NCI-H1092 (cell line): ENCODE measurements at regions not wholly inside any gene's neighbourhood (a gene's known extent, or its start where the extent isn't known, plus 50 kb on each side); places are given as distances from the start of the nearest gene placed in this dataset.
A peak's percentile ranks its signal among the peaks of the same experiment; 100 is the strongest.

Experiments
- DNase-seq: peaks from one replicate; lab custom pipeline; 2025; lab: John Stamatoyannopoulos, UW

DNA sequence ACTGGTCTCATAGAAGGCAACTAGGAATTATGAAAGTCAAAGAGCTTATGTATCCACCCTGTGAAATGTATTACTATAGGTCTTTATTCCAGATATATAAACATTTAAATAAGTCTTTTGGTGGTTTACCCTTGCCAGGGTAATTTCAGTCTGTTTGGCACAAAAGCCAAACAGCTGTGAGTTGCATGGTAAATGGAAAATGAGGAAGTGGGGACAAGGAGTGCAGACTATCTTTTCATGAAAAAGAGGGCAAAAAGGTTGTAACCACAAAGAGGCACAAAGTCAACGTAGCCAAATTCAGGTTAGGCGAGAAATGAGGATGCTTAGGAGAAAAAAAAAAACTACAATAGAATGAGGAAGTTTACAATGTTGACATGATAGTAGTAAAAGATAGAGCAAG, 492.3 kb upstream of the PRMT6 start:
- no peak for DNase-seq

DNA sequence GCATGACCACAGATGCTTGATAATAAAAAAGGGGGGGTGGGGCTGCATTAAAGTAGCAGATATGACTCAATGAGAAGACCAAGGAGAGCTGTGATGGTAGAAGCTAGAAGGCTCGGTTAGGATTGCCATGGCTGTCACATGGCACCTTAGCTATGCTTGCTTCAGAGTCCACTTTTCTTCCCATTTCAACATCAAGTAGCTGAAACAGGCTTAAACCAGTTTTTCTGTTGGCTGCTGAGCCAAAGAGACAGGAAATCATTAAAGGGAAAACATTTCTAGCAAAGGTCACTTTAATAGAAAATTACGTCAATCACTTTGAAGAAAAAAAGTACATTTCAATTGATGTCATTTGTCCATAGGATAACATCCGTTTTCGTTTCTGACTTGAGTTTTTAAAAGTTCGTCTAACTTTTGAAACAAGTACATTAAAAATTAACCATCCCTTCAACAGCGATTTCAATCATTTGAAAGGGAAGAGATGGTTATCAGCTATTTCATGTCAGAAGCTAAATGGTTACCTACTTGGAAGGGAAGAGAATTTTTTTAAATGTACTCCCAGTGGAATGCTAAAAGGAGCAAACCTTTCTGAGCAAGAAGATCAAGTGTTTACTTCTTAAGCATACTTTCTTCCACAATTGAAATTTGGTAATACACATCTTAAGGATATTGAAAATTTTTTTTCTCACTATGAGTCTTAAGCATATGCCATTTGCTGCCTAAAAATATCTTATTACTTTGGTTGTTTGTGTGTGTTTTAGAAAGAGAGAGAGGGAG, 488.1 kb upstream of the PRMT6 start:
- DNase-seq: no peak

DNA sequence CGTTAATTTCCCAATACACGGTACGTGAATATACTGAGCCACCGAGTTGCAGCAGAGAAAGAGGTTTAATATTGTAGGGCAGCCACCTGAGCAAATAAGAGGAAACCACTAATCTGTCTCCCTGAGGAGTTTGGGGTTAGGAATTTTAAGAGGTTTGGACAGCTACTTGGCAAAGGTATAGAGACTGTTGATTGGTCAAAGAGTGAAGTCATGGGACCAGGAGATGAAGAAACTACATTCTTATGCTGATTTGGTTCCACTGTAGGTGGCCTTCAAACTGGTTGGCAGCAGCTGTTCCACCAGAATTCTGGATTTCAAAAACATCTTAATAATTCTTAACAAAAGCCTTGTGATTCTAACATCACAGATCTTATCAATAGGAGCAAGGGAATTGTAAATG, 485.4 kb upstream of the PRMT6 start:
- DNase-seq: no peak

GRCh38 chr1:106584107-106584506, 472.4 kb upstream of the PRMT6 start:
- no peak for DNase-seq

GRCh38 chr1:106584676-106585075, 471.8 kb upstream of the PRMT6 start:
- DNase-seq: no peak

DNA sequence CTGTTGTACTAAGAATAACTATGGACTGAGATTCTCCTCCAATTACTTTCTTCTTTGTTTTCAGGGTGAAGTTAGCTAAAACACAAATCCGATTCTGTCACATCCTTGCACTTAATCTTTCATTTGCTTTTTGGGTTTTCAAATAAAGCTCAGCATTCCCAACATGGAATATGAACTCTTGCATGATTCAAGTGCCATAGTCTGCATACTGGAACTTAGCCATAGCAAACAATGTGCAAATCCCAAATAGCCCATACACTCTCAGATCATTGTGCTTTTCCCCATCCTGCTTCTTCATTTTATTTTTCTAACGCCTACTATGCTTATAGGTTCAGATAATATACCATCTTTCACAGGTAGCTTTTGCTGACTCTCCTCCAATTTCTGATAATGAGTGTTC, 455.8 kb upstream of the PRMT6 start:
- no peak for DNase-seq

DNA sequence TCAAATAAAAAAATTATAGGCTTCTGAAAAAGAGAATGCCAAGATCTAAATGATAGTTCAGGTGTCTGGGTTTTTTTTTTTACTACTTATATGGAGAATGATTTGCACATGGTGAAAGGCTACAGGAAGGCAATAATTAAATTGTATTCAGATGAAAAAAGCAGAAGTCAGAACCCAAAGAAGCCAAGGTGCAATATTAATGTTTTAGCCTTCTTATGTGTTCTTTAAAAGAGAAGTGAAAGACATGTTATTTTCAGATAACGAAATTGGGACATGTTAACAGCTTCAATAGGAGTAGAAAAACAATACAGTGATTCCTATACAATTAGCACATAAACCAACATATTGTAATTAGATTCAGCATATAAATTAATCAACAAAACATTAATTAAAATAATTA, 452.9 kb upstream of the PRMT6 start:
- no peak for DNase-seq

- no peak for DNase-seq
Measured at GRCh38 chr1:106608841-106609240, 447.6 kb upstream of the PRMT6 start.

GRCh38 chr1:106613068-106613467, 443.4 kb upstream of the PRMT6 start:
- DNase-seq: no peak

GRCh38 chr1:106613861-106614260, 442.6 kb upstream of the PRMT6 start:
- no peak for DNase-seq

DNA sequence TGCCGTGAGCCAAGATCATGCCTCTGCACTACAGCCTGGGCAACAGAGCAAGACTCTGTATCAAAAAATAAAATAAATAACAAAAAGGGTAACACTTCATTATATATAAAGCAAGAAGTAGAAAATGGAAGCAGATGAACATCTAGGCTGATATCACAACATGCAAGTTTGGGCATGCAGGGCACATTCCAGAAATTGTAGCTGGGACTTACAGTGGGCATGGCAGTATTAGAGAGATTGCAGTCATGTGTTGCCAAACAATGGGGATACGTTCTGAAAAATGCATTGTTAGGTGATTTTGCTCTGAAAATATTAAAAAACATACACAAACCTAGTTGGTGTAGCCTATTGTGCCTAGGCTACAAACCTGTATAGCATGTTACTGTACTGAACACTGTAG, 441.0 kb upstream of the PRMT6 start:
- DNase-seq: no peak

DNA sequence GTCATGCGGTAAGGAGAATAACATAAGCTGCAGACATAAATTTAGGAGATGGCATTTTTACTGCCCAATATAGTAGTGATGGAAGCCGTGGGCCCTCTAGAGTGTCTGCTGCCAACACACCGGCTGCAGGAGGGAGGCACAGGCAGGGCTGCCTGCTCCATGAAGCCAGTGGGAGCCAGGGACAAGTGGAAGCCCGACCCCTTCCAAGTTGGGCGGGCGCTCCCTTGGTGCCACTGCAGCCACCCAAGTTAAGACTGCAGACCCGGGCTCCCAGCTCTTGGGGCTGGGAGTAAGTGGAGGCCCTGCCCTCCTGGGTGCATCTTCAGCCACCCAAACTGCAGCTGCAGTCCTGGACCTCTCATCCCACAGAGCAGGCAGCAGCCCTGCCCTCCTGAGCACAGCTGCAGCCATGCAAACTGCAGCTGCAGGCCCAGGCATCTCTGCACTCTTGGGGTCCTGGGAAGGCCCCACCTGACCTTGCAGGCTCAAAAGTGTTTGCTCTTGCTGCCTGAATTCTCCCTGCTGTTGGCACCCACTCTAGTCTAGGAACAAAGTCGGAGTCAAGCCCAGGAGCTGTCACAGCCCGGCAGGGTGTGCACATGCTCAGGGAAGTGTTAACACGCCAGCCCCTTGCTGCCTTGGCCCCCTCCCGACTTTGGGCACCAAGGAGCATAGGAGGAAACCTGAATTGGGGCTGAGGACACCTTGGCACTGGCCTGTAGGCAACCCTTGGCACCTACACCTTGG, 437.2 kb upstream of the PRMT6 start:
- no peak for DNase-seq

DNA sequence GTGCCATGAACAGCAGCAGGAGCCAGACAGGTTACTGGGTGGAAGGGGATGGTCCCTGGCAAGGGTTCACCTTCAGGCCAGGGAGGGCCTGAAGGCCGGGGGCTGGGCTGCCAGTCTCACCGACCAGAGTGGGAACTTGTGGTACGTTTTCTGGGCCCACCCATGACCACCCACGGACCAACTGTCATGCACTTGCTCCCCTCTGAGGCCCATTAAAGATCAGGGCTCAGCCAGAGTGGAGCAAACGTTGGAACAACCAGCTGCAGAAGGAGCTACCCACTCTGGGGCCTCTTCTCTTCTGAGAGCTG, 436.7 kb upstream of the PRMT6 start:
- DNase-seq: no peak

- DNase-seq: no peak
Measured at GRCh38 chr1:106620521-106620954, 435.9 kb upstream of the PRMT6 start.

DNA sequence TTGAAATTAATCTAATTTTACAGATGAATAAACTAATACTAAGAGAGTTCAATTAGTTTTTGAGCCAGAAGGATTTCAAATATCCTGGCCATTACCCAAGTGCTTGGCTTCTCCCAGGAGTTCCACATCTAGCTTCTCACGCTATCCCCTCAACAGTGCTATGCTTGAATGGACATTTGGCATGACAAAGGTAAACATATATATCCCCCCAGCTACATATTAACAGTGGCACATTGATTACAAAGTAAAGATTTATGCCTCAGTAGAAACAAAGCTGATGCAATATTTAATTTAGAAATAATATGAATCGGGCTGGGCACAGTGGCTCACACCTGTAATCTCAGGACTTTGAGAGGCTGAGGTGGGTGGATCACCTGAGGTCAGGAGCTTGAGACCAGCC, 434.6 kb upstream of the PRMT6 start:
- peak; percentile 70 for DNase-seq

DNA sequence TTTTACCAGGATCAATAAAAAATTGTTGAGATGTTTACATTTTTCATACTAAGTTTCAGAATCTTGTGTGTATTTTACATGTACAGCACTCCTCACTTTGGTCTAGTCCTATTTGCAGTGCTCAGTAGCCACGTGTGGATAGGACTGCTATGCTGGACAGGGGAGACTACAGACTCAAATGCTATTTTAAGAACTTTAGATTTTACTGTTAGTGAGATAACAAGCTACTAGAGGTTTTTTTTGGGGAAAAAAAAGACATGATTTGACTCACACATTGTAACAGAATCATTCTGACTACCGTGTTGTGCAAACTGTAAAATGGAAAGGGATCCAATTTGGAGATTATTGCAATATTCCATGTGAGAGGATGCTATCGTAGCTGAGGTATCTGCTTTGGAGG, 418.9 kb upstream of the PRMT6 start:
- DNase-seq: no peak

- DNase-seq: no peak
Measured at GRCh38 chr1:106646261-106646784, 410.2 kb upstream of the PRMT6 start.

GRCh38 chr1:106646816-106647215, 409.7 kb upstream of the PRMT6 start:
- DNase-seq: no peak

- no peak for DNase-seq
Measured at GRCh38 chr1:106651028-106651762, 405.3 kb upstream of the PRMT6 start.

DNA sequence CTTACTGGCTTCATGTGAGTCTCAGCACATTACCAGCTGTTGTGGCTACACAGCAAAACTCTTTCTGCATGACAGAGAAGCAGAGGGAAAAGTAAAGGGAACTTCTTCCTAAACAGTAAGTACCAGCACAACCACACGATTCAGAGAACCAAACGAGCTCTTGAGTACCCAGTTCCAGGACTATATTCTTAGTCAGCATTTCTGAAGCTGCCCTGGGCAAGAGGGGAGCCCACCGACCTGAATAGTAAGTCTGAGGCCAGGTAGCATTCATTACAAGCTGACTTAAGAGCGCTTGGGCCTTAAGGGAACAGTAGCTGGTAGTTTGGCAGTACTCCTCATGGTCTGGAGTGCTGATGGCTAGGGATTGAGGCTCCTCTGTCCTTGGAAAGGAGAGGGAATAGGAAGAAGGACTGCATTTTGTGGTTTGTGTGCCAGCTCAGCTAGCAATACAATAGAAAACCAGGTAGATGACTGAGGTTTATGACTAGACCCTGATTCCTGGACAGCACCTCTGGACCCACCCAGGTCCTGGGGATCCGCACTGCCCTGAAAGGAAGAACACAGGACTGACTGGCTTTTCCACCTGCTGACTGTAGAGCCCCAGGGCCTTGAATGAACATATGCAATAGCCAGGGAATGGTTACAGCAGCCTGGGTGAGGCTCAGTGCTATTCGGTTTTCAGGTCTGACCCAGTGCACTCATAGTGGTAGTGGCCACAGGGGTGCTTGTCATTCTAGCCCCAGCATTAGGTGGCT, 396.8 kb upstream of the PRMT6 start:
- DNase-seq: no peak

DNA sequence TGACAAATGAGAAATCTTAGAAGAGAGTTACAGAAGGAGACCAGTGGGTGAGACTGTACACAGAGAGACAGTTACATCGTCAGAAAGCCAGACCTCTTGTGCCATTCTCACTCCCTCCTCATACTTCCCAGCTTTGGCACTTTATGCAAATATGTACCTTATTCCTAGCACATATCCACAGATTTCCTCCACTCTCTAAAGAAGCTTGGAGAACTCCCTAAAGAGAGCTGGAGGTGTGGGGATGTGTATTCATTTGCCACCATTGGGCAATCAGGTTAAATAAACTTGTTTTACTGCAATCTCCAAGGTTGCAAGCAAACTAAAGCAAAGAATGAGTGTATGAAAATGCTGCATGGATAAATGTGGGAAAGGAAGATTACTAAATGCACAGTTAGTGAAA, 380.9 kb upstream of the PRMT6 start:
- no peak for DNase-seq

- DNase-seq: no peak
Measured at GRCh38 chr1:106676021-106676420, 380.5 kb upstream of the PRMT6 start.
